Motor neuron (in vitro differentiated cells): ENCODE measurements at regions not wholly inside any gene's neighbourhood (a gene's known extent, or its start where the extent isn't known, plus 50 kb on each side); places are given as distances from the start of the nearest gene placed in this dataset.

Experiments used
- ATAC-seq, 8 experiments: fragments of 200-7000 bp; cut with Tn5 transposase; replicated peaks in 6 of 8; 2 replicates each; pipeline ENCODE4 v1.8.0; 2021; ENCODE audit warnings: mild to moderate bottlenecking in 8 of 8, moderate library complexity in 8 of 8
- H3K27ac ChIP-seq, 2 donors: fragments of 250-450 bp; sonication (Bioruptor Pico); 2 replicates each; pipeline ENCODE4 v1.9.0; 2021; ENCODE audit warnings: antibody characterized with exemption in 2 of 2, mild to moderate bottlenecking in 2 of 2, moderate library complexity in 1 of 2
- H3K4me1 ChIP-seq, 2 donors: fragments of 250-450 bp; sonication (Bioruptor Pico); replicated peaks in 1 of 2; 2 replicates each; pipeline ENCODE4 v1.6.1; 2021; ENCODE audit warnings: antibody characterized with exemption in 2 of 2, mild to moderate bottlenecking in 2 of 2, moderate library complexity in 1 of 2
- H3K4me3 ChIP-seq, 5 donors: fragments of 250-450 bp; sonication (Bioruptor Pico); 2 replicates each; pipeline ENCODE4 v1.9.0; 2021; ENCODE audit warnings: antibody characterized with exemption in 5 of 5, mild to moderate bottlenecking in 5 of 5, moderate library complexity in 4 of 5
- WGBS, 10 experiments: fragments of 450-650 bp; shearing (Covaris generic); methylation state at CpG; one replicate each; pipeline ENCODE4 v1.0.0; 2022; 5-methylcytosine and 5-hydroxymethylcytosine counted together
- in situ Hi-C, 9 experiments: fragments of 400-800 bp; cut with MboI; loops; one replicate each; pipeline ENCODE4 v1.15.0; 2021; ENCODE audit warnings: low sequenced_read_pairs in 9 of 9, low pct_unique_long_range_greater_than_20kb in 2 of 9; ENCODE audit not compliant: unreplicated experiment in 9 of 9

DNA sequence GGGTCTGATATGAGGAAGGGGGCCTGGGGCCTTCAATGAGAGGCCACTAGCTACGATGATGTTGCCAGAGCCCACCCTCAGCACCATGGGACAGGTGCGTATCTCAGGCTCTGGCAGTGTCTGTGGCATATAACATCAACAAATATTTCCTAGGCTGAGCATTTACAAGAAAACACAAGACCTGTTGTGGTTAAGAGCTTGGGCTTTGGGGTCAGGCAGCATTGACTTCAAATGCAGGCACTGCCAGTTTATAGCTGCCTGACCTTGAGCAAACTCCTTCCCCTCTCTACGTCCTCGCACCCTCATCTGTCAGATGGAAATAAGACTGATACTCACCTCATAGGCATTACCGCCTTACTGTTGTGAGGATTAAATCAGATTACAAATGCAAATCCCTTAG lies 156.0 kb downstream of the KATNAL1 start:
- Histone ChIP-seq H3K4me1 (peaks cover 22 to 28% of the 10 kb centered on the region in 2 donors), H3K4me3 (no peak overlapping the region), H3K27ac (no peak overlapping the region)
- in situ Hi-C loops: no loop called here
- no peak for ATAC-seq
- 43 to 100% (median 79%) methylated on average over 1 to 5 of the region's 5 CpGs; no CpG with 5 or more reads in 4 of the 10 experiments for WGBS, 10 experiments

DNA sequence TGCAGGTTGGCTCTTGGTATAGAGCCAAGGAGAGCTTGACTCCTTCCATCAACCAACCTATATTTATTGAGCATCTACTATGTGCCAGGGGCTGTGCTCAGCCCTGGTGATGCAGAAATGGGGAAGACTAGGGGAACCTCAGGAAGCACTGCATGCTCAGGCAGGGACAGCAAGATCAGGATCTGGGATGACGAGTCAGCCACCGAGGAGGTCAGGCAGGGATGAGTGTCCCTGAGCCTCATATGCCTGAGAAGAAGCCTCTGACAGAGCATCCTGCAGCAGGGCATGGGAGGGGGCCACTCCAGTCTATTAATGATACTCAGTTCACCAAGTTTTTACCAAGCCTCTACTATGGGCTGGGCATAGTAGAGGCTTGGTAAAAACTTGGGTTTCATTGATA lies 158.1 kb downstream of the KATNAL1 start:
- in situ Hi-C loops: loop anchor here in 7 of 9 experiments (25.0 kb wide), 8 partner anchors 188 to 888 kb away; partner anchors contain the start of genes HMGB1 (in 3 of the 7) and USPL1 (in 1 of the 7)
- 100% methylated on average over 2 of the region's 2 CpGs; no CpG with 5 or more reads in 8 of the 10 experiments for WGBS, 10 experiments
- peaks cover 22 to 33% of the 10 kb centered on the region in 2 donors for H3K4me1 ChIP-seq
- no peak for ATAC-seq
- H3K4me3 ChIP-seq: no peak overlapping the region
- no peak overlapping the region for H3K27ac ChIP-seq

GRCh38 chr13:30148786-30149185 lies 158.6 kb downstream of the KATNAL1 start:
- no peak for ATAC-seq
- 40 to 100% (median 81%) methylated on average over 1 to 7 of the region's 8 CpGs; no CpG with 5 or more reads in 2 of the 10 experiments for WGBS, 10 experiments
- Histone ChIP-seq H3K27ac (no peak overlapping the region), H3K4me3 (no peak overlapping the region), H3K4me1 (peaks cover 17 to 29% of the 10 kb centered on the region in 2 donors)
- in situ Hi-C loops: loop anchor here in 7 of 9 experiments (25.0 kb wide), 8 partner anchors 189 to 889 kb away; partner anchors contain the start of genes HMGB1 (in 3 of the 7) and USPL1 (in 1 of the 7)

DNA sequence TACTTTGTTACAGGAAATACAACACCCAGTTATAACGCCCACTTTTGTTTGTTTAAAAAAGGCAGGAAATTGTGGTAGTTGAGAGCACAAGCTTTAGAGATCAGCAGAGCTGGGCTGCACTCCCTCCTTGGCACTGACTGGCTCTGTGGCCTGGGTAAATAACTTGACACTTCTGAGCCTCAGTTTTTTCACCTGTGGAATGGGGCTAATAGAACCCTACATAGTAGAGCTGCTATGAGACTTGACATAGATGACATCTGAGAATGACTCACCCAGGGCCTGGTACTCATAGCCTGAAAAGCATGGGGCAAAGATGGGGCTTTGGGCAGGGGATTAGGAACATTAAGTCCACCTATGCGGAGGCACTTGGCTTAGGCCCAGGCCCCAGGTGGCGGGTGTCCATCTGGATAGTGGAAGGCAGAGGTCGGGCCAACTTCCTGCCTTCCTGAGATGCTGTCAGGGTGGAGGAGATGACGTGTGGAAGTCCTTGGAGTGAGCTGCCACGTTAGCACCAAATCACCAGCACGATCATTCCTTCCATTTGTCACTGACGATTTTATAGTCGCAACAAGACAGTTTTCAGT lies 159.1 kb downstream of the KATNAL1 start:
- Histone ChIP-seq H3K4me3 (no peak overlapping the region), H3K27ac (no peak overlapping the region), H3K4me1 (peaks cover 12 to 23% of the 10 kb centered on the region in 2 donors)
- in situ Hi-C loops: loop anchor here in 7 of 9 experiments (25.0 kb wide), 8 partner anchors 189 to 889 kb away; partner anchors contain the start of genes HMGB1 (in 3 of the 7) and USPL1 (in 1 of the 7)
- no peak for ATAC-seq
- 64 to 100% (median 89%) methylated on average over 2 to 7 of the region's 9 CpGs; no CpG with 5 or more reads in 5 of the 10 experiments for WGBS, 10 experiments

DNA sequence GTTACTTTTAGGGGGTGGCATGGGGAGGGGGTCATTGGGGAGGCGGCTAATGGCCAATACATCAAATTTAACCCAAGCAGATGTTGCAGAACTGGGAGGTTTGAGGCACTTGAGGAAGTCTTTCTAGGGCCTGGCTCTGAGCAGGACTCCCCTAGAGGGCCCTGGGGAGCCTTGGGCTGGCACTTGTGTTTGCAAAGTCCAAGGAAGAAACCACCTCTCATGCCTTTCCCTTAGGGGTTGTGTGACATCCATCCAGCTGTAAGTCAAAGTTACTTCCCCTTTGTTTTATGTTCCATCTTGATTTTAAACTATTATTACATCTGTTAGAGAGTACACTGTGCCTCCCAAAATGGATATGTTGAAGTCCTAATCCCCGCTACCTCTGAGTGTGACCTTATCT lies 159.9 kb downstream of the KATNAL1 start:
- H3K27ac ChIP-seq: no peak overlapping the region
- H3K4me3 ChIP-seq: no peak overlapping the region
- H3K4me1 ChIP-seq: peaks cover 14 to 28% of the 10 kb centered on the region in 2 donors
- peak in 3 of 8 experiments; percentile 18 to 33 (median 20) for ATAC-seq
- 60 to 100% (median 90%) methylated on average over 1 to 2 of the region's 2 CpGs; no CpG with 5 or more reads in 6 of the 10 experiments for WGBS, 10 experiments
- in situ Hi-C loops: loop anchor here in 7 of 9 experiments (25.0 kb wide), 8 partner anchors 190 to 890 kb away; partner anchors contain the start of genes HMGB1 (in 3 of the 7) and USPL1 (in 1 of the 7)

DNA sequence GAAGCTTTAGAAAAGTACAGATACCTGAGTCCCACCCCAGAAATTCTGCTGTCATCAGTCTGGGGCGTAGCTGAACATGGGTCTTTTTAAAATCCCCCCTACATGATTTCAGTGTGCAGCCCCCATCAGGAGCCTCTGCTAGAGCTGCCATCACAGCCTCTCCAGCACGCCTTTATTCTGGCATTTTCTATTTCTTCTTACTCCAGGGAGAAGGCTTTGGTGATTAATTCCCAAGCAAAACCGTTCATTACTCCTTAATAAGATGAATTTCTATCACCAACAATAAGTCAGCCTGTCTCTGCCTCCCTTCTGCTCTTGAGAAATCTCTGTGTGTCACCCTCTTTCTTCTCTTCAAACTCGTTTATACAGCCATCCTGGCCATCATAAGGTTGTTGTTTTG lies 160.3 kb downstream of the KATNAL1 start:
- peaks cover 14 to 32% of the 10 kb centered on the region in 2 donors for H3K4me1 ChIP-seq
- in situ Hi-C loops: loop anchor here in 7 of 9 experiments (25.0 kb wide), 8 partner anchors 190 to 890 kb away; partner anchors contain the start of genes HMGB1 (in 3 of the 7) and USPL1 (in 1 of the 7)
- 60 to 100% (median 80%) methylated on average over 1 to 3 of the region's 4 CpGs; no CpG with 5 or more reads in 2 of the 10 experiments for WGBS, 10 experiments
- peak overlapping the region in 1 of 2 donors; percentile 52 for H3K27ac ChIP-seq
- peak in 4 of 8 experiments; percentile 41 to 60 (median 46) for ATAC-seq
- H3K4me3 ChIP-seq: no peak overlapping the region

DNA sequence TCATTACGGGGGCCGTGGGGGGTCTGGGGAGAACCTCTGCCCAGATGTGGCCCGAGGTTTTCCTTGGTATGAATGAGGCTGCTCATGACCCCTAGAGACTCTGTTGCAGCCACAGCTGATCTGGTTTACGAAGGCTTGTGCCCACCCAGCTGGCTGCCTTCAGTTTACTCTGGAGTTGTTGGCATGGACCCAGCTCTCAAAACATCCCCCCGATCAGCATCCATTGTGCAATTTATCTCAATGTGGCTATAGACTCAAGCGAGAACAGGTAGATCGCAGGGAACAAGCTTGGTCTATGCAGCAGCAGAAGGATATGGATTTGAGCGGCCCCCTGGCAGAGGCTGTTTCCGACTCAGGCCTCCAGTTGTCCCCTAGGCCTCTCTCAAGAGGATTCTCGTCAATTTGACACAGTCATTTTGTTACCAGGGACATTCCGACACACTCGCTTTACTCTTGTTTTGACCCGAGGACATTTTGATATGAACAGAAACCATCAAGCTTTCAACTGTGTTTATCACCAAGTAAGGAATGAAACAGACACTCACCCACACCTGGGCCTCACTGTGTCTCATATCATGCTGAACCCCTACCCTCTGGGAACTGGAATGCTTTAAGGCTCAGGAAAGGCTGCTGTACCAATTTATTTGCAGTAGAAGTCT lies 161.5 kb downstream of the KATNAL1 start:
- ATAC-seq: no peak
- WGBS, 10 experiments: 68 to 100% (median 94%) methylated on average over 1 to 9 of the region's 13 CpGs
- Histone ChIP-seq H3K4me3 (no peak overlapping the region), H3K4me1 (peaks cover 14 to 37% of the 10 kb centered on the region in 2 donors), H3K27ac (no peak overlapping the region)
- in situ Hi-C loops: loop anchor here in 7 of 9 experiments (25.0 kb wide), 8 partner anchors 191 to 891 kb away; partner anchors contain the start of genes HMGB1 (in 3 of the 7) and USPL1 (in 1 of the 7)

GRCh38 chr13:30143666-30144400 lies 163.5 kb downstream of the KATNAL1 start:
- H3K4me3 ChIP-seq: no peak overlapping the region
- no peak for ATAC-seq
- H3K4me1 ChIP-seq: peaks cover 14 to 37% of the 10 kb centered on the region in 2 donors
- WGBS, 10 experiments: 70 to 100% (median 100%) methylated on average over 1 to 4 of the region's 5 CpGs; no CpG with 5 or more reads in 3 of the 10 experiments
- H3K27ac ChIP-seq: no peak overlapping the region
- in situ Hi-C loops: loop anchor here in 7 of 9 experiments (25.0 kb wide), 8 partner anchors 193 to 893 kb away; partner anchors contain the start of genes HMGB1 (in 3 of the 7) and USPL1 (in 1 of the 7)

GRCh38 chr13:30142486-30143211 lies 164.7 kb downstream of the KATNAL1 start:
- H3K4me3 ChIP-seq: no peak overlapping the region
- in situ Hi-C loops: loop anchor here in 7 of 9 experiments (25.0 kb wide), 8 partner anchors 195 to 895 kb away; partner anchors contain the start of genes HMGB1 (in 3 of the 7) and USPL1 (in 1 of the 7)
- WGBS, 10 experiments: 0 to 100% (median 89%) methylated on average over 1 to 4 of the region's 13 CpGs; no CpG with 5 or more reads in 5 of the 10 experiments
- H3K4me1 ChIP-seq: peaks cover 14 to 39% of the 10 kb centered on the region in 2 donors
- ATAC-seq: peak; percentile 74 to 94 (median 82)
- H3K27ac ChIP-seq: peak overlapping the region in 1 of 2 donors; percentile 17

DNA sequence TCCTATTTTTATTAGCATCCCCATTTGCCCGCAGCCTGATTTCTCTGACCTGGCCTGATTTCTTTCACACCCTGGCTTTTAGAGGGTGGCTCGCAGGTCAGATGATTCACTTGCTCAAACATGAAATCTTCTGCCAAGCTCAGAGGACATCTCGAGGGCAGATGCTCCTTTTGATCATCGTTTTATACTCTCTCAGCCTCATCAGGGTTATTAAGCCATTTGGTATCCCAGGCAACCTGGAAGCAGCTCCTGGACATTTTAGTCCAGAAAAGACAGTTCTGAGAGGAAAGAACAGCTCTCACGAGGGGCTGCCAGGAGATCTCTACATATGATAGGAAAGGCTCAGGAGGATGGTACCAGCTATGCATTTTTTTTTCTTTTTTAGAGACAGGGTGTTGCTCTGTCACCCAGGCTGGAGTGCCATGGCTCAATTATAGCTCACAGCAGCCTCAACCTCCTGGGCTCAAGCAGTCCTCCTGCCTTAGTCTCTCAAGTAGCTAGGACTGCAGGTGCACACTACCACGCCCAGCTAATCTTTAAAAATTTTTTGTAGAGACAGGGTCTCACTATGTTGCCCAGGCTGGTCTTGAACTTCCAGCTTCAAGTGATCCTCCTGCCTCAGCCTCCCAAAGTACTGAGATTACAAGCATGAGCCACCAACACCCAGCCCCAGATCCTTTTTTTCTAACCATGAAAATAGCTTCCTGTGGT lies 165.4 kb downstream of the KATNAL1 start:
- H3K4me3 ChIP-seq: no peak overlapping the region
- H3K27ac ChIP-seq: peak overlapping the region in 1 of 2 donors; percentile 63
- H3K4me1 ChIP-seq: peaks cover 9 to 32% of the 10 kb centered on the region in 2 donors
- ATAC-seq: peak in 3 of 8 experiments; percentile 48 to 66 (median 62)
- WGBS, 10 experiments: 39 to 100% (median 66%) methylated on average over 1 to 6 of the region's 6 CpGs; no CpG with 5 or more reads in 2 of the 10 experiments
- in situ Hi-C loops: loop anchor here in 7 of 9 experiments (25.0 kb wide), 8 partner anchors 195 to 895 kb away; partner anchors contain the start of genes HMGB1 (in 3 of the 7) and USPL1 (in 1 of the 7)

DNA sequence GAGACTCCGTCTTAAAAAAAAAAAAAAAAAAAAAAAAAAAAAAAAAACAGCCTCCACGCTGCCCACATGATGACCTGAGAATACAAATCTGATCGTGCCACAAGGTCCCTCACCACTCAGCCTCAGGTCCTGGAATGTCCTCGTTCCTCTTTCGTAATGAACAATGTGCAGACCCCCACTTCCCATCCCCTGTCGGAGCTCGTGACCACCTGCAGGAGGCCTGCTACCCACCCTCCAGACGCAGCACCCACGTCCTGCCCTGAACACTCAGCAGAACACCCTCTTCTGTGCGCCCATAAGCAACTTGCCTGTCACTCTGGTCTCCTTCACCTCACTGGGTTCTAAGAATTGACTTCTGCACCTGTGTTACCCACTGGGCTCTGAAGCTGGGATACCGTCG lies 166.4 kb downstream of the KATNAL1 start:
- WGBS, 10 experiments: 89 to 100% (median 100%) methylated on average over 1 to 3 of the region's 12 CpGs; no CpG with 5 or more reads in 5 of the 10 experiments
- peaks cover 6 to 25% of the 10 kb centered on the region in 2 donors for H3K4me1 ChIP-seq
- in situ Hi-C loops: loop anchor here in 7 of 9 experiments (25.0 kb wide), 8 partner anchors 196 to 896 kb away; partner anchors contain the start of genes HMGB1 (in 3 of the 7) and USPL1 (in 1 of the 7)
- no peak overlapping the region for H3K27ac ChIP-seq
- no peak overlapping the region for H3K4me3 ChIP-seq
- no peak for ATAC-seq
